ENCODE measurements at regions not wholly inside any gene's neighbourhood (a gene's known extent, or its start where the extent isn't known, plus 50 kb on each side); places are given as distances from the start of the nearest gene placed in this dataset.

- no peak for DNase-seq
Observed at GRCh38 chr3:157700405-157700804, 197.2 kb upstream of the VEPH1 start.

- DNase-seq: no peak
Observed at GRCh38 chr3:157695586-157695985, 192.4 kb upstream of the VEPH1 start.

DNA sequence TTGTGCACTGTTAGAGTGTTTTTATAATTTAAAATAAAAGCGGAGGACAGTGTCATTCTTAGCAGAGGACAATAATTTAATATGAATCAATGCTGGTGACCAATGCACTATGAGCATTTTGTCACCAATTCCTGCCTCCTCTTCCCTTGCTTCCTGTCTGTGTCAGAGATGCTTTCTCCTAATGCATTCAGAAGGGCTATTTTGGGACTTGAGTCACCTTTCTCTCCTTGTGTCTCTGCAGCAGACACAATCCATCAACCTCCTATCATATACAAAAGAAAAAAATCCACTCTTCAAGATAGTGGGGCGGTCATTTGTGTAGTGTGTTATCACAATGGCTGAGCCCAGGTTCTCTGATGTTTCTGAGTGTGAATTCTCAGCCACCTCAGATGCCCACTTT is 191.9 kb upstream of the VEPH1 start:
- no peak for DNase-seq

- DNase-seq: no peak
Observed at GRCh38 chr3:157693762-157694161, 190.5 kb upstream of the VEPH1 start.

GRCh38 chr3:157692468-157692867 is 189.3 kb upstream of the VEPH1 start:
- no peak for DNase-seq

GRCh38 chr3:157683668-157684067 is 180.5 kb upstream of the VEPH1 start:
- DNase-seq: no peak

- no peak for DNase-seq
Observed at GRCh38 chr3:157672061-157672460, 168.8 kb upstream of the VEPH1 start.

DNA sequence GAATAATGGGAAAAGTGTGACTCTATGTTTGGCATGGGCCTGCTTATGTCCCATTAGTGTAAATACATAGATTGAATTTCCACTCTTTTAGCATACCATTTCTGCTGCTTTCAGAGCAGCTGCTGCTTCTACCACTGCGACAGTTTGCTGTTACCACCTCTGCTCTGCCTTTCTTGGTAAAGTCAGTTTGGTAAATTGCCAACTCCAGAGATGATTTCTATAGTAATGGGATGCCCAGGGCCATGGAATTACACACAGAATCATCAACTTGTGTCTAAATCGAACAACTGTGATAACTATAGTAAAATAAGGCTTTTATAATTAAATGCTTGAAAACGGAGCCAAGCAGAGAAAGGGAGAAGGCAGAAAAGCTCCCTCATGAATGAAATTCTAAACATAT is 168.4 kb upstream of the VEPH1 start:
- no peak for DNase-seq

GRCh38 chr3:157669416-157669815 is 166.2 kb upstream of the VEPH1 start:
- DNase-seq: no peak

GRCh38 chr3:157667493-157667892 is 164.3 kb upstream of the VEPH1 start:
- DNase-seq: no peak

- no peak for DNase-seq
Observed at GRCh38 chr3:157662171-157662570, 159.0 kb upstream of the VEPH1 start.

DNA sequence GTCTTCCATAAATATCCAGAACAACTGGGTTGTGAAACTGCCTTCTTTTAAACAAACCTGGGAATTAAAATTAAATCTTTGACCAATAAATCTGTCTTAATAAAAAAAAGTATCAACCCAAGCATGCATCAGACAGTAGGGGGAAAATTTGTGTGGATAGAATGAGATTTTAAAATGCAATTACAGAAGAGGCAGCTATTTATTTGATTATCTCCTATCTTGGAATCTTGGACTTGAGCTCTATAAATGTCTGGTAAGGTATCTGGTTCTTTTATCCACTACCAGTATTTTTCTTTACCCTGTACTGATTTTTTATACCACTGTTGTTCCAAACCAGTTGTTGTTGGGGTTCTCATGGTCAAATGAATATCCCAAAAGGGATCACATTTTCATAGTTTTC is 157.6 kb upstream of the VEPH1 start:
- DNase-seq: no peak

GRCh38 chr3:157652366-157652765 is 149.2 kb upstream of the VEPH1 start:
- no peak for DNase-seq

DNA sequence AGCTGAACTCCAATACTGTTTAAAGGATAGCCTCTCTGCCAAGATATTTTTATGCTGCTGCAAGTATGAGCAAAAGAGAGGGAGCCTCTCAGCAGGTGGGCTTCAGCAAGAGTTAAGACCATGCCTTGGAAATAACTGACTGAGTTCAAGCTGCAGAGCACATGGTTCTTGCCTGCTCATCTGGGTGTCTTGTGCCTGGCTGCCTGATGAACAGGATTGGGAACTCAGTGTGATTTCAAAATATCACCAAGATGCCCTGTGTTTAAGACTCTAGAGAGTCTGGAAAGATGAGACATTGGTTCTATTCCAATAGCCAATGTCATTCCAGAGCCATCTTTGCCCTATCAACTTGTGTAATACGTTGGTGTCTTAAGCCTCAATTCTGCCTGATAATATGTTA is 147.5 kb upstream of the VEPH1 start:
- no peak for DNase-seq

DNA sequence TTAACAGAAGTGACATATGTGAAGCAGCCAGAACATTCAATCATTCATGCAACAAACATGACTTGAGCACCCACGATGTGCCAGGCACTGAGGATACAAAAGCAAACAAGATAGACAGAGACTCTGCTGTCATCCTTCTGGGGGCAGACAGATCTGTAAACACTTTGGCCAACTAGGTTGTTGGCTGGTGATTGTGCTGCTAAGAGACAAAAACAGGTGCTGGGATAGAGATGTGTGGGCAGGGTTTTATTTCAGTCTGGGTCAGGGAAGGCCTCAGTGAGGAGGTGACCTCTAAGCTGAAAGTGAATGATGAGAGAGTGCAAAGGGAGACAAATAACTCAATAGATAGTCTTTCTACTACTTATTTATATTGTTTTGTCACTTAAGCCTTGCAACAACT is 147.0 kb upstream of the VEPH1 start:
- no peak for DNase-seq

DNA sequence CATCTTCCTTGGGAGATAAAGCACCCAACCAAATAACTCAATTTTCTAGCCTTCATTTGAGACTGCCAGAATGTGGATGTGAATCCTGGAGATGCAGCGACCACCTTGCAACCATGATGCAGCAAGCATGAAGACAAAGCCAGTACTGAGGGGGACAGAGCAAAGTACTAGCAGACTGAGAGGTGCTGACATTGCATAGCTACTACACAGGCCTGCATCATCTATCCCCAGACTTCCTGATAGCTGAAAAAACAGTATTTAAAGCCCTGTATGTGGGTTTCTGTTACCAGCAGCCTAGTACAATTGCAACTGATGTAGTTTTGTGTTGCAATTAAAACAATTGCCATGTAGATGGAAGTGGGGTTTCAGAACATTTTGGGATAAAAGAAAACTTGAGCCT is 146.3 kb upstream of the VEPH1 start:
- no peak for DNase-seq

DNA sequence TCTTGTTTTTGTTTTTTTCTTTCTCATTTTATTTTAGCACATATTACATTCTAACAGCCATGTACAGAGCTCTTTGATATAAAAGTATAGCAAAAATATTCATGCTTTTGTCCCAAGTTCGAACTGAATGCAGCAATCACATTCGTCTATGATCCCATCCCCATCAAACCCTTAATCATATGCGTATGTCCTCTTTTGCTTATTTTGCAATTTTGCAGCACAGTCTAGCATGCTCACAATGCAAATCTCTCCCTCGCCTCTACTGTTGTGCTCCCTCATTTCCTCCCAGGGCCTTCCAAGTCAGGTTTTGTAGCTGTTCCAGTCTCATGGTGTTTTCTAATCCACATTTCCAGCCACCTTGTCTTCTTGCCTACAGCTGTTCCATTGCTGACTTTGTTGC is 144.6 kb upstream of the VEPH1 start:
- no peak for DNase-seq

DNA sequence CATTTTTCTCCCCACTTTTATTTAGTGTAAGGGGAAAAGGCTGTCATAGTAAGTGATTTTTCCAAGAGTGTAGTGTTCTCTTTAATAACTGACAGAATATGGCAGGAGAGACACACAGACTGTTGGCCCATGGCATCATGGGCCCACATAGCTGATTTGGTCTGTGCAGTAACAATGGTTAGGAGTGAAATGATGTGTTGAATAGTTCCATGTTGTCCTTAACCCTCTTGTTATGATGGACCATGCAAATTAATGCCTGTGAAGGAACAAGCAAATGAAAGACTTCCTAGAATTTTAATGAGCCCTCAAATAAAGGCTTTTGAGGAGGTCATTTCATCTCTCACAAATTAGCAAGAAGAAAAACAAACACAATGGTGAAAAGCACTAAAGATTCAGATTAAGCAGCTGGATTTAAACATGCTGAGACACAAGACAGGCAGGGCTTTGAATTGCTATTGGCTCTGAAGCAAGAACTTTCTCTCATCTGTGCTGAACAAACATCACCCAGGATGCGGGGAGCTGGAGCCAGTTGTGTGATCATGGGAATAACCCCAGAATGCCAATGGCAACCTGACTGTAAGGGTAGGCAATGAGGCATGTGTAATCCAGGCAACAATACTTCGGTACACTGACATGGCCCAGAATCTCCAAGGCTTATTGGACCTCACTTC is 136.7 kb upstream of the VEPH1 start:
- DNase-seq: no peak

- DNase-seq: no peak
Observed at GRCh38 chr3:157637866-157638265, 134.7 kb upstream of the VEPH1 start.

- no peak for DNase-seq
Observed at GRCh38 chr3:157633241-157633640, 130.0 kb upstream of the VEPH1 start.

GRCh38 chr3:157632075-157632474 is 128.9 kb upstream of the VEPH1 start:
- no peak for DNase-seq

GRCh38 chr3:157631478-157631877 is 128.3 kb upstream of the VEPH1 start:
- DNase-seq: no peak

- no peak for DNase-seq
Observed at GRCh38 chr3:157626817-157627216, 123.6 kb upstream of the VEPH1 start.

GRCh38 chr3:157624801-157625200 is 121.6 kb upstream of the VEPH1 start:
- no peak for DNase-seq

GRCh38 chr3:157618886-157619285 is 115.7 kb upstream of the VEPH1 start:
- no peak for DNase-seq
